GM19239 (cell line): ENCODE measurements at regions not wholly inside any gene's neighbourhood (a gene's known extent, or its start where the extent isn't known, plus 50 kb on each side); places are given as distances from the start of the nearest gene placed in this dataset.

Experiments used
- DNase-seq: peaks from one replicate; pipeline ENCODE4 v3.0.0; 2011; ENCODE audit warnings: low spot score; ENCODE audit not compliant: insufficient read length
- FAIRE-seq: peaks from 2 replicates; lab custom pipeline; 2011; peaks lifted over from hg19 to GRCh38; lab: Jason Lieb, UNC

DNA sequence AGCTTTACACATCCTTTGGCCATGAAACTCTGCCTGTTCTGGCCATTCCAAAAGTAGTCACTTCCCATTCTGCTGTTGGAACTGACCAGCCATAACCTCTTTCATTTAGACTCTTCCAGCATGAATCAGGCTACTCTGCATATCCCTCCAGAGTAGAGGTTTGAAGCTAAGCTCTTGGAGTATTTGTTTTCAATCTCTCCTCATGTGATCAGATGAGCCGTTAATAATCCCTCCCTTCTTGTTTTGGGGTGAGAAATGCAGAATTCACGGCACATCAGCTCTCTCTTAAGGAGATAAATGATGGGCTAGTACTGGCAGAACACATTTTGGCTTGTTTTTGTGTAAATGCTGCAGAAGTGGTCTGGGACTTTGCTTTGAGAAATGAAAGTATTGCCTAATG, 519.9 kb downstream of the PCDH17 start:
- DNase-seq = no peak
- no peak for FAIRE-seq

DNA sequence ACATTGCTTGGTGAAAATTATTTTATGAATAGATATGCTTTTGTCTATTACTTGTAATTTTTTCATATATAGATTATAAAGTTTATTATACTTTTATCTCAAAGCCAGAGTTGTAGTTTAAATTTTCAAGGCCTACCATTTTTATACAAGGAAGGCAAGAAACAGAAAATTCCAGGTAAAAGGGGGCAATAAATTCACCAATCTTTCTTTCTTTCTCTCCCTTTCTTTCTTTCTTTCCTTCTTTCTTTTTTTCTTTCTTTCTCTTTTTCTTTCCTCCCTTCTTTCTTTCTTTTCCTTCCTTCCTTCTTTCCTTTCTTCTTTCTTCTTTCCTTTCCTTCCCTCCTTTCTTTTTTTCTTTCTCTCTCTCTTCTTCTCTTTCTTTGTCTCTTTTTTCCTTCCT, 529.4 kb downstream of the PCDH17 start:
- DNase-seq (no peak), FAIRE-seq (no peak)

DNA sequence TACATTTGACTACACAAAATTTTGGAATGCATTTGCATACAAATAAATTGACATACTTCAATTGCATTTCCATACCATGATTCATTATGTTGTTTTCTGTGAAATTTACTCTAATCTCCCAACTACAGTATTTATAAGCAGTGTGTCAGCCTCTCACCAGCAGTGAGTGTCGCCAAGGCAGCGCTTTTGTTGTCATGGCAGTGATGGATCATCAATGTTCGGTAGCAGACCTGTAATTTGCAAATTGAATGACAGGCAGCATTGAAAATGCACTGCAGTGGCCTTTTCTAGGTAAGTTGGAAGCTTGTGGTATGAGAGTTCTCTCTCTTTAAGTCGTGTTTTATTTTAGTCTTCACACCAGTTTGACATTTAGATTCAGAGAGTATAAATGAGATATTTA, 534.1 kb downstream of the PCDH17 start:
- DNase-seq (no peak), FAIRE-seq (no peak)

DNA sequence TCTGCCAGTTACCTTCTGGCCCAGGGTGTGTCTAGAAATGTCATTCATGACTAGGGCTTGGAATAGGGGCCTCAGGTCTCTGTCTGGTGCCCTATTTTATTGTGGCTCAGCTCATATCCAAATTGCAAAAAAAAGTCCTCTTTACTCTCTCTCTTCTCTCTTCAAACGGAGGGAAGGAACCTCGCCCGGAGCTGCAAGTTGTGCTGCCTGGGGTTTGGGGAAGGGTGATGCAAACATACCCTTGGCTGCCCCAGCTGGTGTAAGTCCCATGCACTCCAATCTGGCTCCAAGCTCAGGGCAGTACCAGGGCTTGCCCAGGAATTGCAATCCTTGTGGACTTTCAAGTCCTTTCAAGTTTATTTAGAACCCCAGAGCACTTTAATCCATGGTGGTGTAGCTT, 549.6 kb downstream of the PCDH17 start:
- DNase-seq = no peak
- FAIRE-seq = no peak

DNA sequence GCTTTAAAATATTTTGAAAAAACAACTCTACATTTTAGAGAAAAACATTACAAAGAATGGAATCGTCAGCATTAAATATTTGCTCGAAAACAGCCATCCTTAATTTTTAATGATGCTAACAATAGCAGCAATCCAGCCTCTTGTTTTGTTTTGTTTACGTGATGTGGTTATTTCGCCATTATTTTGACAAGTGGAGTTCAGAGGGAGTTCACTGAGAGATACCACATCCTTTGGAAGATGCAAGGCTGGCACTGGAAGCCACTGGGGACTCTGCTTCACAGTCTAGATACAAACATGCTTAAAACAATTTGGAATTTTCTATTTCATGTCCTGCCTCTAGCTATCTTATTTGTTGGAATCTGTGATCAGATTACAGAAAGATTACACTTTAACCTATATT, 556.3 kb downstream of the PCDH17 start:
- DNase-seq (no peak), FAIRE-seq (no peak)

DNA sequence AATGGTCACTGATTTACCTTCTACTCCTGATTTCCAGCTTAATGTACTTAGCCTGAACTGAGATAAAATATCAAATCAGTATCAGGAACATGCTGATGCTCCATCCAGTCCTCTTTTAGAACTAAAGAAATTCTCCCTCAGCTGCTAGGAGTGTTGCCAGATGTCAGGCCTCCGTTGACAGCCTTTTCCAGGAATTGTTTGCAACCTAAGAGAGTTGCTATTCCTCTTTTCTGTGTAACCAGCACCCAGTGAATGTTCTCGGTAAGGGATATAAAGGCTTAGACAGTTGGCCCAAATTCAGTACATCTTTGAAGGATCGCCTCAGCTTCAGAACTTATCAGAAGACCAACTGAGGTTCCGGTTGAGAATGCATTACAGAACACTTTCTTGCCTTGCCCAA, 559.0 kb downstream of the PCDH17 start:
- FAIRE-seq (no peak), DNase-seq (no peak)

DNA sequence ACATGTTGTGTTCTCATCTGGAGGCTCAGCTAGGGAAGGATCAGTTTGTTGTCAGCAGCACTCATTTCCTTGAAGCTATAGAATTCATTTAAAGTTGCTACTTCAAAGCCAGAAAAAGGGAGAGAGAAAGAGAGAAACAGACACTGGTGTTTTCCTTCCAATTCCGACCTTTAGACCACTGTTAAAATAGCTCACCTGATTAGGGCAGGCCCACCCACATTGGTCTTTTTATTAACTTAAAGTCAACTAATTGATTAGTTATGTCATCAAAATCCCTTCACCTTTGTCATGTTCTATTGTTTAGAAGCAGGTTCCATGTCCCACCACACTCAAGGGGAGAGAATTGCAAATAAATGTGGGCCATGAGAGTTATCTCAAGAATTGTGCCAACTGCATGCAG, 560.2 kb downstream of the PCDH17 start:
- FAIRE-seq (no peak), DNase-seq (no peak)

DNA sequence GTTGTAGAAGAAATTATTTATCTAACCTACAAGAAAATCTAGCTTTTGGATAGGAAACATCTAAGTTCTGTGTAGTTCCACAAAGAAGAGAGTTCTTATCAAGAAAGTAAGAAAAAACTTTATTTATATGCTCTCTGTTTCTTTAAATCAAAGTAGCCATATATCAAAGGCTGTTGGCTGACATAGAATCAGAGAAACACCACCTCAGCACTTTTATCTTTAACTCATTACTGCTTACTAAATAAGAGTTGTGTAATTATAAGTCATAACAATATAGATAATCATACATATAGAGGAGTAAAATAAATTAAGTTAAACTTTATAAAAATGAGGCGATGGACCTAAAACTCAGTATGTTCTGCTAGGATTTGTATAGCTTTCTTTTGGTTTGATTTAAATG, 570.6 kb downstream of the PCDH17 start:
- DNase-seq (no peak), FAIRE-seq (no peak)

DNA sequence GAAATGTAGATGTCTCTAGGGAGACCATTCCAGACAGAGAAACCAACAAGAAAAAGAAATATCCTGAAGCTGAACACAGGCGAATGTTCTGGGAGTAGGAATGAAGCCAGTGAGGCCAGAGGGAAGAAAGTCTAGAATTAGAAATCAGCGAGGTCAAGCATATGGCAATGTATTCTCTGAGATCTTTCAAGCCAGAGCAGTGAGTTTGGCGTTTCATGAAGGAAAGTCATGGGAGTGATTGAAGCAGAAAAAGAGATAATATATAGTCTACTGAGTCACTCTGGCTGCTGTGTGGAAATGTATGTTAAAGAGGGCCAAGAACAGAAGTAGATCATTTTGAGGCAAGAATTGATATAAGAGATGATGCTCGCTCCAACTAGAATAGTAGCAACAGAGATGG, 576.0 kb downstream of the PCDH17 start:
- no peak for FAIRE-seq

DNA sequence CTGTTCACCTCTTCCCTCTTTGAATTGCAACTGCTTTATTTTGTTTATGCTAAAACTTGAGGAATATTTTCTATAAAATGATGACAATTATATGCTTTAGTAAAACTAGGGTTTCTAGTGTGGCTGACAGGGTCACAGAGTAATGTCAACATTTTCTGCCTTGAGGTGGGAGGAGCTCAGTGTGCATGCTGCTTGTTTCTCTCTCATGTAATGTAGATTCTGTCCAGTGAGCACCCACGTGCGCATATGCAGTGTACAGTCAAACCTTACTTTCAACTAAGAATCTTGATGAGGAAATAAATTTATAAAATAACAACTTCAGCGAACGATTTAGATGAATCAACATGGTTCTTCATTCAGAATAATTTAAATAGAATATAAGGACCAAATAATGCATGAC, 603.9 kb downstream of the PCDH17 start:
- DNase-seq = no peak
- FAIRE-seq = no peak

More for the DNA sequence above, 576.0 kb downstream of the PCDH17 start:
- DNase-seq = no peak

DNA sequence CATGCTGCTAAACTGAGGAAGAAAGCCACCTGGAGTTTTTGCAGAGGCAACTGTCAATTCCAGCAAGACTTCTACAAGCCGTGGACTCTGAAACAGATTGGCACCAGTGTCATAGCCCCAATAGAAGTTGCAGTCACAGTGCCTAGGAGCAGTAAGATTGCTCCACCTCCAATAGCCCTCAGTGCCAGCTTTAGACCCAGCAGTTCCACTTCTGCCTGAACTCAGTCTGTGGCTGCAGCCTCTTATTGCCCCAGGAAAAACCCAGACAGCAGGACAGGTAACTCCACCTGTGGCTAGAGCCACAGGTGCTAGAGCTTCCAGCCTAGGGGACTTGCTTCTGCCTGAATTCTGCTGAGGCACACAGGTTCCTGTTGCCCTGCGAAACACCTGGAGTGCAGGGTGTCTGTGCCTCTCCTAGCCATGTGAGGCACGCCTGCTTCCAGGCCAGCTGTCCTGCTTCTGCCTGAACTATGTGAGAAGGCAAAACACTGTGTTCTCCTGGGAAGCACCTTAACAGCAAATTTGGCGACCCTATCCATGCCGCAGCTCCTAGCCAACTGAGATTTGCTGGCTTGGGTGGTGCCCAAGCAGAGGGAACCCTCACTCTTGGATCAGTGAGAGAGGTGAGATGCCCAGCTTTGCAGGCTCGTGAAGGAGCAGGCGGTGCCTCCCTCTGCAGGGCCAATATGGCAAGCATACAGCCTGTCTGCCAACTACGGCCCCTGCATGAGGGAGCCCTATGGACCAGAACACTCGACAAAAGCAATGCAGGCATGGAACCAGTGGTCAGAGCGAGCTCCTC, 607.6 kb downstream of the PCDH17 start:
- DNase-seq (no peak), FAIRE-seq (no peak)

DNA sequence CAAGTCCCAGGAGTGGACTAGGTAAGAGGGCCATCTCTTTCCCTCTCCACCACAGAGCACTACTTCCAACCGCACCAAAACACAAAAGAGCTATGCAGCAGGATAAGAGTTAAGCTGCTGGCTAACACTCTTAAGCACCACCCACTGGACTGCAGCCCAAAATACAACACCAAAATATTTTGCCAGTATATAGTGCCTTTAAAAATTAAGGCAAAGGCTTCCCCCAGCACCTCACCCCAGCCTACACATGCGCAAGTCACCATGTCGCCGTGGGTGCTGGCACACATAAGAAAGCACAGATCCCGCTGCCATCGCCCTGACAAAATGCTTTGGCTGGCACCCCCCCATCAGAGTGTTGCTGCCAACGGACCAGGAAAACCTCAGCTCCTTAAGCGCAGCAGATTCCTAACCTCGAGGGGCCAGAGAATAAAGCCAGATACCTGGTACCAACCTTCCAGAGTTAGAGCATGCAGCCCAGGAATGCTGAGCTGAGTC, 608.3 kb downstream of the PCDH17 start:
- no peak for FAIRE-seq

DNA sequence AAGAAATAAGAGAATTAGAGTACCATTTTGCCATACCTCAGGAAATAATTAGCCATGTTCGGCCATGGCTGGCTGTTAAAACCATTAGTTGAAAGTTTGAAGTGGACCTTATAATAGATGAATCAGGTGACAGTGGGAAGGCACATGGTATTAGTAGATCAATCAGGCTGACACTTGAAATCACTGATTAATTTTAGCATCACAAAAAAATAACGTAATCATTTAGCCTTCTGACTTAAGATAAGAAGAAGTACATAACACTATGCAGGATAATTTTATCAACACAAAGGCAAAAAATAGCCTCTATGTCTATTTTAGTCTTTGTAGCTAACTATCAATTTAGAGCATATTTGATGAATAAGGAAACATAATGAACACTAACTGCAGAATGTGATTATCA, 615.5 kb downstream of the PCDH17 start:
- no peak for DNase-seq
- no peak for FAIRE-seq

More for the DNA sequence above, 608.3 kb downstream of the PCDH17 start:
- no peak for DNase-seq

DNA sequence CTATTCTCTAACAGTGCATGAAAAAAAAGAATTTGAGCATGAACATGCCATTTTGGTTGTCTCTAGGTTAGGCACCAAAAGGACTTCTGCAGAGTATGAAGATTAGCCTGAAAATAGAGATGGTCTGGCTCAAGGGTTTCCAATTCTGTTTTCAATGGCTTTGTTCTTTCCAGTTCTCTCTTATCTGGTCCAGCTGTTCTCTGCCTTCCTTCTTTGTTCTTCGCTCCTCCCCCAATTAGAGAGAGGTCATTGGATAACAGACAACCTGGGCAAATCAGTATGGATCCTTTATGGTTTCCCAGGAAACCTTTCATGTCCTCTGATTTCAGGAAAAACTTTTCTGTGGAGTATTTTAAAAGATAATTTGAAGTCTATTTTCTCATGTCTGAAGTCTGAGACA, 623.4 kb downstream of the PCDH17 start:
- no peak for FAIRE-seq

DNA sequence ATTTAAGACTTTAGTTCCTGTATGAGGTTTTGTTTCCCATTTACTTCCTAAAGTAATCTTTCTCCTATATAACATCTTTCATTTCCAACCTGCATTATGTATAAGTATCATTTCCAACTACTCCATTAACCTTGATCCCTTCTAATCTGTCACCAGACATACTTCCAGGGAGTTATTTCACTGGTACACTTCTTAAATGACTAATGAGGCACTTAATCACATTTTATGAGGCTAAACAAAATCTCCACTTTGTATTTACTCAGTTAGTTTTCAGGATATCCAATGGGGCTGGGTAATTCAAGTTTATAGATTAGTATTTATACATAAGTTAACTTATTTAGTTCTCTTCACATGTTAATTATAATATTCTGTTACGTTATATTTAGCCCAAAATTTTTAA, 634.7 kb downstream of the PCDH17 start:
- no peak for DNase-seq
- FAIRE-seq = no peak

More for the DNA sequence above, 623.4 kb downstream of the PCDH17 start:
- DNase-seq = no peak

DNA sequence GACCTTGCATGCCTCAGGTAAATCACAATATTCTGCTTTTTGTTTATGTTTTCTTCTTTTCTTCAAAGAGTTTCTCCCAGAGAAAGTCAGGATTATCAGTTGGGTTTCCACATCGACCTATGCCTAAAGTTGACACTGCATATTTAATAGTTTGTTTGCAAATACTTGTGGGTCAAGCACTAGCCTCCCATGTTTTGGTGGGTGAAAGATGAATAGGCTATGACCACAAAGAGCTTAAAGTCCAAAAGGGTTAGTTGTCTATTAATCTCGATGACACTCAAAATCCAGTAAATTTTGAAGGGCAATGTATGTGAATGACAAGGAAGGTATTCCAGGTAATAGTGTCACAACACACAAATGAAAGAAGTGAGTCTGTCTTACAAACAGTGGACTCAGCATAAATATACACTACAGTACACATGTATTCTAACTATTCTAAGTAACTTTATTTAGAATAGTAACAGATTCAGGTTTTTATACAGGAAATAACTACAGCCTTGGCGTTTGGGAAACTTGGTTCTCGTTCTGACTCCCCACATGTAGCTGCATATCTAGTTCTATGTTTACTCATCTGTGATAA, 667.1 kb downstream of the PCDH17 start:
- no peak for FAIRE-seq
- DNase-seq = no peak

DNA sequence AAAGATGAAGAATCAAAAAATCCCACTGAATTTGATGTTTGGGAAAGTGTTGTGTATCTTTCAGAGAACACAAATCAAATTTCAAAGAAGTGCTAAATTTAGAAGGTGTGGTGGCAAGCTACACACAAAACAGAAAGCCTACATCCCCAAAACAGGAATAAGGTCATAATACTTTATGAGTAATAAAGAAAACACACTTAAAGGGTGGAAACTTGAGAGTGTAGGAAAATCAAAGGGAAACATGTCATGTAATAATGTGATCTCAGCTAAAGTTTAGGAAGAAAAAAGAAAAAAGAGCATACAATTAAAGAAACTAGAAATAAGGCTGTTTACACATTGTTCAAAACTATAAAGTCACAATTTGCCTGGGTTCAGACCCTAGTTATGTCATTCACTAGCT, 668.7 kb downstream of the PCDH17 start:
- DNase-seq (no peak), FAIRE-seq (no peak)

DNA sequence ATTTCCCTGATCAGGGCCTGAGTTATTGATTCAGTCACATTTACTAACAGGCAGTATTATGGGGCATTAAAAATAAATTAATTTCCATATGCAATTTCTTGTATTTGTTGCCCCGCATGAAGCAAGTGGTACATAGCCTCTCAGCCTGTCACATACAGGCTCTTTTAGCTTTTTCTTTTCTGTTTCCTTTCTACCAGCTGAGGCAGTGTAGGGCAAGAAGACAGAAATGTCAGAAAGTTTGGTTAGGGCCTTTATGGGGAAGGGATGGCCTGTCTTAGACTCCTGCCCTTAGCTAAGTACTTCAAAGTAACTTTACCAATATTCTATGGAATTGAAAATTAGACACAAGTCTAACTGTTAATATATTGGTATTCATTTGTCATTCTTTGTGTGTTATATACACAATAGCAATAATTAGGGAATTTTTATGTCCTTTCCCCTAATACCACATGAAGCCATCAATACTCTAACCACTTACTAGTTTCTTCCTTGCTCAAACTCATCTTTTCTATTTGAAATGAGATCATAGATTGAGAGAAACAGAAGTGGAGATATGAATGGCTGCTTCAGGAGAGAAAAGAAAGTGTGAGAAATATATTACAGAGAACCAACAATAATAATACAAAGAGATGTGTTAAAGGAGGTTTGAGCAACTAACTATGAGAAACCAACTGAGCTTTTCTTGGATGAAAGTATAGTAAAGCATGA, 669.6 kb downstream of the PCDH17 start:
- DNase-seq (no peak), FAIRE-seq (no peak)

DNA sequence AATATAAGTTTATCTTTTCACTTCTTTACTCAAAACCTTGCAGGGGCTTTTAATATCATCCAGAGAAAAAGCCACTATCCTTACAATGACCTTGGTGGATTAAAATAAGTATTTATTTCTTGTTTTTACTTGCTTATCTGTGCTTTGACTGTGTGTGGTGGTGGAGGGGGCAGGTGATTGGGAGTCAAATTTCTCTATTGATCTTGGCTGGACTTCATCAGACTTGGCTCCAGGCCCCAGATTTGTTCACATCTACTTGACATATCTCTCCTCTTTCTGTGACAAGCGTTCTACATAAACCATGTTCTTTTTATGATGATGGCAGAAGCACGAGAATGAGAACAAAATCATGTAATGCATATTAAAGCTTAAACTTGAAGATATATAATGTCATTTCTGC, 670.8 kb downstream of the PCDH17 start:
- no peak for DNase-seq
- no peak for FAIRE-seq

DNA sequence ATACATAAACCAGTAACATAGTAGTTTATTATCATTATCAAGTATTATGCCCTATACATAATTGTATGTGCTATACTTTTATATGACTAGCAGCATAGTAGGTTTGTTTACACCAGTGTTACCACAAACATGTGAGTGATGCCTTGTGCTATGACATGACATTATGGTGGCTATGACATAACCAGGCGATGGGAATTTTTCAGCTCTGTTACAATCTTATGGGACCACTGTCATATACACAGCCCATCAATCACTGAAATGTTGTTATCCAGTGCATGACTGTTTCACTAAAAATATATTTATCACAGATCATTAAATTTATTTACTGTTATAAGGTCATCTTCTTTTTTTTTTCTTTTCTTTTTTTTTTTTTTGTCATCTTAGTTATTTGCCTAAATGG, 674.5 kb downstream of the PCDH17 start:
- DNase-seq (no peak), FAIRE-seq (no peak)

DNA sequence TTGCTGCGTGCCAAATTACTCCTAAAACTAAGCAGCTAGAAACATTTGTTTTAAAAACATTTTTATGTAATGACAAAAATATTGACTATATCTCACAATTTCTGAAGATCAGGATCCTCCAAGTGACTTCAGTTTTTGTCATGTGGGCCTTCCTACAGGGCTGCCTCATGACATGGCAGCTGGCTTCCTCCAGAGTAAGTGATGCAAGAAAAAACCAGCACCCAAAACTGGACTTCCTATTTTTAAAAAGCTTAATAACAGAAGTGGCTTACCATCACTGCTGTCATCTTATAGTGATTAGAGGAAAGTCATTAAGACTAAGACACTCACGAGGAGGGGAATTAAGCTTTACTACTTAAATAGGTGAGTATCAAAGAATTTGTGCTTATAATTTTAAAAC, 681.7 kb downstream of the PCDH17 start:
- FAIRE-seq (no peak), DNase-seq (no peak)
